K562 (cell line): ENCODE measurements at regions not wholly inside any gene's neighbourhood (a gene's known extent, or its start where the extent isn't known, plus 50 kb on each side); places are given as distances from the start of the nearest gene placed in this dataset.

Source experiments
- ATAC-seq: fragments of 200-7000 bp; cut with Tn5 transposase; 3 replicates; pipeline ENCODE4 v1.9.1; 2020; ENCODE audit warnings: moderate library complexity
- BruUV-seq: library from RNA; stranded (reverse); fragments of 400-500 nt; replicated peaks from 2 replicates; lab custom pipeline; 2021; lab: Mats Ljungman, UMichigan
- CTCF ChIA-PET: fragments of 300-600 bp; formaldehyde crosslinking; extraction: SDS; loops from one replicate; lab custom pipeline; 2021; ENCODE audit warnings: low intra/inter-chr PET ratio; lab: Yijun Ruan, JAX
- POLR2A ChIA-PET: fragments of 300-600, 350-650 bp; sonication (Branson Sonifier 250); formaldehyde crosslinking; extraction: SDS; loops from one replicate; lab custom pipeline; 2021; ENCODE audit warnings: antibody characterized with exemption, inconsistent platforms; lab: Yijun Ruan, JAX
- DNase-seq, 4 experiments: peaks; one replicate each; pipeline versions ENCODE4 v3.0.0 to v3.0.0-alpha.2; 2011 to 2018; ENCODE audit warnings: low spot score in 3 of 4, mixed read lengths in 3 of 4; ENCODE audit errors: extremely low read depth in 1 of 4
- FAIRE-seq: peaks from 2 replicates; lab custom pipeline; 2011; peaks lifted over from hg19 to GRCh38; lab: Jason Lieb, UNC
- H2AFZ ChIP-seq: 2 replicates; pipeline ENCODE4 v1.6.0; 2011; ENCODE audit warnings: low read depth, low read length, control low read depth, inconsistent platforms
- H3K27ac ChIP-seq: fragments of 200-600 bp; 3 replicates; pipeline ENCODE4 v1.8.0; 2011; ENCODE audit warnings: low read depth, mild to moderate bottlenecking, control low read depth, inconsistent platforms, low read length, moderate library complexity, mixed read lengths; ENCODE audit errors: extremely low read depth
- H3K27me3 ChIP-seq, 2 experiments: fragments of 300-600 bp in 1 of 2; 2 replicates in 1 of 2; 3 replicates in 1 of 2; pipeline versions ENCODE4 v1.6.0 to v1.8.0; 2011; ENCODE audit warnings: inconsistent platforms in 2 of 2, low read length in 2 of 2, mild to moderate bottlenecking in 1 of 2, mixed read lengths in 1 of 2, moderate library complexity in 1 of 2; ENCODE audit not compliant: control insufficient read depth in 2 of 2, insufficient read depth in 2 of 2
- H3K36me3 ChIP-seq: fragments of 300-600 bp; 3 replicates; pipeline ENCODE4 v1.8.0; 2011; ENCODE audit warnings: mild to moderate bottlenecking, low read length, inconsistent platforms; ENCODE audit not compliant: control insufficient read depth, insufficient read depth
- H3K4me1 ChIP-seq, 2 experiments: fragments of 200-600 bp in 1 of 2; replicated peaks in 1 of 2; 2 replicates in 1 of 2; 3 replicates in 1 of 2; pipeline versions ENCODE4 v1.5.1 to v1.8.0; 2011; ENCODE audit warnings: inconsistent platforms in 2 of 2, low read length in 2 of 2, mild to moderate bottlenecking in 1 of 2, mixed read lengths in 1 of 2, moderate library complexity in 1 of 2; ENCODE audit not compliant: control insufficient read depth in 2 of 2, insufficient read depth in 2 of 2
- H3K4me2 ChIP-seq: 2 replicates; pipeline ENCODE4 v1.6.1; 2011; ENCODE audit warnings: low read length, control low read depth, inconsistent platforms, mixed read lengths; ENCODE audit not compliant: insufficient read depth
- H3K4me3 ChIP-seq: fragments of 200-600 bp; sonication (generic), shearing (Covaris generic); 2 replicates; pipeline ENCODE4 v1.5.1; 2016; ENCODE audit warnings: control low read depth, inconsistent platforms
- H3K79me2 ChIP-seq: fragments of 200-600 bp; 3 replicates; pipeline ENCODE4 v1.8.0; 2011; ENCODE audit warnings: low read length, inconsistent platforms; ENCODE audit not compliant: control insufficient read depth, insufficient read depth
- H3K9ac ChIP-seq, 2 experiments: 2 replicates each; pipeline versions ENCODE4 v1.6.0 to v1.6.1; 2011; ENCODE audit warnings: low read depth in 2 of 2, low read length in 2 of 2, control low read depth in 1 of 2, inconsistent platforms in 1 of 2, mild to moderate bottlenecking in 1 of 2, mixed read lengths in 1 of 2; ENCODE audit not compliant: insufficient read depth in 1 of 2
- H3K9me1 ChIP-seq: one replicate; pipeline ENCODE4 v1.6.0; 2011; ENCODE audit warnings: inconsistent platforms, mild to moderate bottlenecking, low read length, moderate library complexity; ENCODE audit not compliant: control insufficient read depth, insufficient read depth
- H3K9me3 ChIP-seq: replicated peaks from 2 replicates; pipeline ENCODE4 v1.5.1; 2011; ENCODE audit warnings: low read depth, low read length, inconsistent platforms; ENCODE audit not compliant: control insufficient read depth, insufficient read depth
- H4K20me1 ChIP-seq: replicated peaks from 2 replicates; pipeline ENCODE4 v1.6.1; 2011; ENCODE audit warnings: low read length, inconsistent platforms, mixed read lengths; ENCODE audit not compliant: control insufficient read depth, insufficient read depth
- GABPB1 ChIP-seq: sonication (generic); formaldehyde crosslinking; IDR thresholded peaks from 2 replicates; pipeline ENCODE4 v1.8.0; 2022; ENCODE audit warnings: mild to moderate bottlenecking, missing genetic modification reagents
- GATA2 ChIP-seq: sonication (generic); formaldehyde crosslinking; IDR thresholded peaks from 2 replicates; pipeline ENCODE4 v1.4.0; 2020; ENCODE audit warnings: mild to moderate bottlenecking, missing genetic modification reagents
- GMEB1 ChIP-seq: fragments of 250-450 bp; sonication (Bioruptor Pico); IDR thresholded peaks from 2 replicates; pipeline ENCODE4 v1.4.0; 2020; ENCODE audit warnings: mild to moderate bottlenecking
- HNRNPK ChIP-seq: fragments of 200-400 bp; formaldehyde crosslinking; IDR thresholded peaks from one replicate; pipeline ENCODE4 v1.6.1; 2018; ENCODE audit warnings: mild to moderate bottlenecking, low read depth, low read length; ENCODE audit not compliant: poor library complexity, severe bottlenecking
- ID3 ChIP-seq, 2 experiments: fragments of 250-450 bp in 1 of 2; fragments of 450-650 bp in 1 of 2; sonication (Bioruptor Pico) in 1 of 2; IDR thresholded peaks; 2 replicates each; pipeline versions ENCODE4 v1.6.1 to v1.8.0; 2016 to 2021; ENCODE audit warnings: mild to moderate bottlenecking in 2 of 2, moderate library complexity in 2 of 2, missing compliant biosample characterization in 1 of 2, missing genetic modification characterization in 1 of 2
- KDM4B ChIP-seq, 2 experiments: fragments of 450-650 bp in 1 of 2; sonication (generic) in 1 of 2; IDR thresholded peaks; 2 replicates each; pipeline ENCODE4 v1.6.1; 2016 to 2017; ENCODE audit warnings: borderline replicate concordance in 2 of 2, antibody characterized with exemption in 1 of 2, low read depth in 1 of 2, mild to moderate bottlenecking in 1 of 2
- NFIC ChIP-seq: fragments of 450-650 bp; IDR thresholded peaks from 2 replicates; pipeline ENCODE4 v1.6.1; 2017; ENCODE audit warnings: mild to moderate bottlenecking, inconsistent platforms
- PCBP1 ChIP-seq: fragments of 200-400 bp; formaldehyde crosslinking; IDR thresholded peaks from 2 replicates; pipeline ENCODE4 v1.6.1; 2018; ENCODE audit warnings: mild to moderate bottlenecking, low read depth, low read length; ENCODE audit not compliant: poor library complexity, severe bottlenecking
- PRPF4 ChIP-seq: fragments of 200-400 bp; formaldehyde crosslinking; IDR thresholded peaks from one replicate; pipeline ENCODE4 v1.6.1; 2017; ENCODE audit warnings: low read length, low read depth, mild to moderate bottlenecking; ENCODE audit not compliant: insufficient read depth, poor library complexity, severe bottlenecking
- ZNF408 ChIP-seq: fragments of 250-450 bp; sonication (Bioruptor Pico); IDR thresholded peaks from 2 replicates; pipeline ENCODE4 v1.4.0; 2020; ENCODE audit warnings: low read depth, mild to moderate bottlenecking, moderate library complexity
- ZNF780A ChIP-seq: fragments of 250-450 bp; sonication (Bioruptor Pico); IDR thresholded peaks from 2 replicates; pipeline ENCODE4 v1.5.0; 2021; ENCODE audit warnings: mild to moderate bottlenecking
- WGBS: fragments of 100-300 bp; shearing (Covaris generic); methylation state at CpG from one replicate; pipeline ENCODE4 v1.1.6; 2016; ENCODE audit warnings: low coverage, mixed read lengths; ENCODE audit not compliant: insufficient coverage; ENCODE audit errors: missing lambda C conversion rate; 5-methylcytosine and 5-hydroxymethylcytosine counted together
- in situ Hi-C: fragments of 300-500 bp; cut with MboI; formaldehyde crosslinking; loops from 4 replicates; pipeline ENCODE4 v1.15.0; 2018; ENCODE audit warnings: inconsistent platforms, mixed read lengths
- intact Hi-C: fragments of 100-400 bp; cut with micrococcal nuclease; formaldehyde crosslinking; loops from 2 replicates; pipeline ENCODE4 v1.14.2; 2022

DNA sequence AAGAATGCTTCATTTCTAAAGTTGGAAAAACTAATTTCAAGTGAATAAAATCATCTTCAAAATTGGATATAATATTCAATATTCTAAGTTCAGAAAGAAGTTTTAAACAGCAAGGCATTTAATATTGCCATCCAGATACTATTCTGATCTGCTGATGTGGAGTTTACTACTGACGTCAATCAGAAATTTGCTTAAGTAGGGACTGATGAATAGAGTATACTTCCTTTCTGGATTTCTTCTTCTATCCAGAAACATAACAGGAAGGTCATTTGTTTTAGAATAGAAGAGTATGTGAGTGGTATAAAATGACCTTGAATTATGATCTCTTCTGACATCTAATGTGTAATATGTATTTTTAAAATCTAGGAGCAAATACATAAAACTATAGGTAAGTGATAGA is 308.1 kb upstream of the ADGRL2 start:
- no peak for TF ChIP-seq ZNF408 (CRISPR knock-in tag)
- no peak for FAIRE-seq
- CTCF ChIA-PET = no interaction called here

DNA sequence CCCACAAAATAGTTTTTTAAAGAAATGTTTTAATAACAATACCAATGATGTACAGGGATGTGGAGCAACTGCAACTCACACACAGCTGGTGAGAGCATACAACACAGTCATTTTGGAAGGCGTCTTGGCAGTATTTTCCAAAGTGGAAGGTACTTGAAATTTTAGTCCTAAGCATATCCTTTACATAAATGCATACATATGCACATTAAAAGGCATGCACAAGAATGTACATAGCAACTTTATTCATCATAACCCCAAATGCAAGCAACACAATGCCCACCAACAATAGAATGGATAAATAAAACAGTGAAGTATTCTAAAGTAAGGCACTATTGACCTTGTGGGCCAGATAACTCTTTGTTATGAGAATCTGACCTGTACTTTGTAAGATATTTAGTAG is 310.1 kb upstream of the ADGRL2 start:
- H3K27me3 ChIP-seq = no peaks in the 10 kb centered on the region
- in situ Hi-C loops = no loop called here
- no peaks in the 10 kb centered on the region for H3K9me3 ChIP-seq
- intact Hi-C loops = no loop called here
- H3K36me3 ChIP-seq = no peaks in the 10 kb centered on the region
- no peaks in the 10 kb centered on the region for H3K9me1 ChIP-seq
- no peaks in the 10 kb centered on the region for H3K79me2 ChIP-seq
- H2AFZ ChIP-seq = no peak overlapping the region
- no peaks in the 10 kb centered on the region for H4K20me1 ChIP-seq
- DNase-seq = no peak
- H3K4me3 ChIP-seq = no peak overlapping the region
- no peaks in the 10 kb centered on the region for H3K4me1 ChIP-seq
- ChIA-PET CTCF (no interaction called here), POLR2A (no interaction called here)
- BruUV-seq = no TSS peak
- no peak overlapping the region for H3K9ac ChIP-seq
- H3K27ac ChIP-seq = no peak overlapping the region
- WGBS = 0% methylated on average over 1 of the region's 1 CpG
- no peak for ATAC-seq
- no peak for FAIRE-seq
- H3K4me2 ChIP-seq = no peak overlapping the region
- TF ChIP-seq ZNF780A (CRISPR knock-in tag) = no peak
- TF ChIP-seq GATA2 (CRISPR knock-in tag) = no peak
- no peak for TF ChIP-seq ID3 (CRISPR knock-in tag; IDR thresholded peaks at IDR 0.05)
- TF ChIP-seq ID3 (tag; IDR thresholded peaks at IDR 0.05) = no peak
- no peak for TF ChIP-seq PRPF4
- TF ChIP-seq GABPB1 (CRISPR knock-in tag) = no peak
- TF ChIP-seq HNRNPK = no peak
- no peak for TF ChIP-seq PCBP1
- TF ChIP-seq NFIC = no peak
- no peak for TF ChIP-seq GMEB1 (CRISPR knock-in tag)
- no peak for TF ChIP-seq KDM4B (IDR thresholded peaks at IDR 0.05; ENCODE audit: borderline replicate concordance in 2 of 2, low read depth in 1 of 2)

More for the DNA sequence above, 308.1 kb upstream of the ADGRL2 start:
- 0% methylated on average over 1 of the region's 1 CpG for WGBS
- BruUV-seq = no TSS peak
- Histone ChIP-seq H3K27me3 (no peaks in the 10 kb centered on the region), H3K36me3 (no peaks in the 10 kb centered on the region), H4K20me1 (no peaks in the 10 kb centered on the region), H3K79me2 (no peaks in the 10 kb centered on the region), H3K4me2 (no peak overlapping the region), H3K27ac (no peak overlapping the region), H3K9me1 (no peaks in the 10 kb centered on the region), H3K9me3 (no peaks in the 10 kb centered on the region), H3K9ac (no peak overlapping the region), H3K4me3 (no peak overlapping the region), H2AFZ (no peak overlapping the region), H3K4me1 (no peaks in the 10 kb centered on the region)
- DNase-seq = no peak
- ATAC-seq = no peak
- intact Hi-C loops = no loop called here
- POLR2A ChIA-PET = no interaction called here
- in situ Hi-C loops = no loop called here
